Heart left ventricle (tissue), 16 donors: ENCODE measurements at regions not wholly inside any gene's neighbourhood (a gene's known extent, or its start where the extent isn't known, plus 50 kb on each side); places are given as distances from the start of the nearest gene placed in this dataset.
A peak's percentile ranks its signal among the peaks of the same experiment; 100 is the strongest.

ENCODE experiments used
- ATAC-seq, 4 donors: fragments of 200-7000 bp; cut with Tn5 transposase; one replicate each; pipeline ENCODE4 v1.9.1; 2020 to 2022; ENCODE audit warnings: moderate library complexity in 4 of 4, mild to moderate bottlenecking in 3 of 4, moderate number of reproducible peaks in 1 of 4
- DNase-seq, 5 donors: peaks; one replicate each; pipeline ENCODE4 v3.0.0-alpha.2; 2020
- H3K27ac ChIP-seq, 12 donors: fragments of 200-600 bp; sonication (generic) in 4 of 12; one replicate each; pipeline versions ENCODE4 v1.5.0 to v1.8.0; 2016 to 2022; ENCODE audit warnings: mild to moderate bottlenecking in 2 of 12
- H3K27me3 ChIP-seq, 9 donors: fragments of 200-600 bp; sonication (generic) in 2 of 9; one replicate each; pipeline versions ENCODE4 v1.5.1 to v1.8.0; 2016 to 2022; ENCODE audit warnings: mild to moderate bottlenecking in 3 of 9
- H3K36me3 ChIP-seq, 9 donors: fragments of 200-600 bp; sonication (generic) in 2 of 9; one replicate each; pipeline versions ENCODE4 v1.5.0 to v1.8.0; 2018 to 2022; ENCODE audit warnings: mild to moderate bottlenecking in 2 of 9
- H3K4me1 ChIP-seq, 12 donors: fragments of 200-600 bp; sonication (generic) in 4 of 12; one replicate each; pipeline versions ENCODE4 v1.5.0 to v1.8.0; 2016 to 2022; ENCODE audit warnings: mild to moderate bottlenecking in 3 of 12
- H3K4me3 ChIP-seq, 12 donors: fragments of 200-600 bp; sonication (generic) in 4 of 12; one replicate each; pipeline versions ENCODE4 v1.5.0 to v1.8.0; 2017 to 2022; ENCODE audit warnings: mild to moderate bottlenecking in 9 of 12, moderate library complexity in 4 of 12
- H3K9me3 ChIP-seq, 12 donors: fragments of 200-600 bp; sonication (generic) in 4 of 12; one replicate each; pipeline versions ENCODE4 v1.5.0 to v1.8.0; 2016 to 2022; ENCODE audit warnings: mild to moderate bottlenecking in 1 of 12
- CTCF ChIP-seq, 12 donors: fragments of 200-600 bp; sonication (generic) in 4 of 12; IDR thresholded peaks; one replicate each; pipeline versions ENCODE4 v1.5.0 to v1.8.0; 2018 to 2022; ENCODE audit warnings: antibody characterized with exemption in 12 of 12, mild to moderate bottlenecking in 5 of 12
- POLR2A ChIP-seq, 2 donors: fragments of 450-650 bp; IDR thresholded peaks; one replicate each; pipeline ENCODE4 v1.6.1; 2017; ENCODE audit warnings: antibody characterized with exemption in 2 of 2, mild to moderate bottlenecking in 2 of 2, moderate library complexity in 2 of 2
- WGBS, 4 donors: extraction: QIAGEN DNeasy Blood & Tissue Kit in 2 of 4; methylation state at CpG; one replicate each; pipeline versions ENCODE4 v1.1.5 to v1.1.7; 2013 to 2018; 5-methylcytosine and 5-hydroxymethylcytosine counted together
- intact Hi-C, 10 donors: fragments of 100-400 bp; cut with DNase I; formaldehyde crosslinking; loops; one replicate each; pipeline versions ENCODE4 v1.11.1 to v1.14.2; 2022
- donor health status: ischemic (EF 13 %, LVEDD 7.1; RV severe dilation, severe dysfunction).
- donor health status: healthy with polysubstance abuse.
- donor health status: DM: no; HTN: yes; CAD: no.
- donor health status: DM: no; HTN: no; CAD: no.
- donor health status: ischemic (EF 25% LVEDD 6.9; RV normal size, moderate dysfunction).
- donor health status: ischemic (EF 25% LVEDD 5.7; RV mildly dilated, moderate dysfunction).
- donor health status: healthy.
- donor health status: DM: yes; HTN: yes; CAD: no.
- donor health status: ischemic (EF 35%, LVEDD 5.7; RV mildly dilated, moderate dysfunction).
- donor health status: nonischemic (EF 11% LVEDD 7.7; RV severe dilation, severe dysfunction).
- donor health status: DM: yes; HTN: yes; CAD: no.
- donor health status: PGD.
- donor health status: ischemic (EF 29% LVEDD 5.4; RV normal size, mild dysfunction).
- donor health status: nonischemic (EF 23%, LVEDD 6.1; RV moderate dilation, normal function).

- no peak for TF ChIP-seq CTCF (IDR thresholded peaks at IDR 0.05)
- TF ChIP-seq POLR2A (IDR thresholded peaks at IDR 0.05), result no peak
- intact Hi-C loops, result no loop called here
- Histone ChIP-seq H3K9me3 (no peaks in the 10 kb centered on the region), H3K36me3 (no peaks in the 10 kb centered on the region), H3K27ac (no peak overlapping the region), H3K4me3 (no peak overlapping the region), H3K27me3 (peaks cover 0 to 5% (median 0%) of the 10 kb centered on the region in 9 donors), H3K4me1 (no peaks in the 10 kb centered on the region)
- no peak for DNase-seq
- ATAC-seq, result no peak
Measured at GRCh38 chr3:30964612-30965011, 70.2 kb upstream of the GADL1 start.

- TF ChIP-seq CTCF (IDR thresholded peaks at IDR 0.05) (no peak), POLR2A (IDR thresholded peaks at IDR 0.05) (no peak)
- DNase-seq (no peak), ATAC-seq (no peak)
- no peaks in the 10 kb centered on the region for H3K4me1 ChIP-seq
- H3K4me3 ChIP-seq, result no peak overlapping the region
- intact Hi-C loops, result no loop called here
- 47 to 96% (median 67%) methylated on average over 7 of the region's 7 CpGs for WGBS, 4 donors
- H3K36me3 ChIP-seq, result no peaks in the 10 kb centered on the region
- peaks cover 0 to 5% (median 0%) of the 10 kb centered on the region in 9 donors for H3K27me3 ChIP-seq
- H3K9me3 ChIP-seq, result no peaks in the 10 kb centered on the region
- H3K27ac ChIP-seq, result no peak overlapping the region
Measured at GRCh38 chr3:30966896-30967295, 72.4 kb upstream of the GADL1 start.

GRCh38 chr3:30970183-30970582, 75.7 kb upstream of the GADL1 start:
- no peak overlapping the region for H3K27ac ChIP-seq
- ATAC-seq (no peak), DNase-seq (no peak)
- WGBS, 4 donors, result 73 to 84% (median 75%) methylated on average over 2 of the region's 2 CpGs
- intact Hi-C loops, result no loop called here
- peaks cover 0 to 5% (median 0%) of the 10 kb centered on the region in 9 donors for H3K27me3 ChIP-seq
- no peaks in the 10 kb centered on the region for H3K36me3 ChIP-seq
- H3K4me3 ChIP-seq, result no peak overlapping the region
- TF ChIP-seq CTCF (IDR thresholded peaks at IDR 0.05) (peak in 2 of 12 donors; percentile 16 to 20), POLR2A (IDR thresholded peaks at IDR 0.05) (no peak)
- H3K4me1 ChIP-seq, result no peaks in the 10 kb centered on the region
- no peaks in the 10 kb centered on the region for H3K9me3 ChIP-seq

GRCh38 chr3:30972449-30972848, 78.0 kb upstream of the GADL1 start:
- Histone ChIP-seq H3K4me3 (no peak overlapping the region), H3K27ac (no peak overlapping the region), H3K27me3 (no peaks in the 10 kb centered on the region), H3K4me1 (no peaks in the 10 kb centered on the region), H3K36me3 (no peaks in the 10 kb centered on the region), H3K9me3 (no peaks in the 10 kb centered on the region)
- TF ChIP-seq CTCF (IDR thresholded peaks at IDR 0.05), result no peak
- TF ChIP-seq POLR2A (IDR thresholded peaks at IDR 0.05), result no peak
- 88 to 98% (median 90%) methylated on average over 1 of the region's 1 CpG for WGBS, 4 donors
- intact Hi-C loops, result no loop called here
- ATAC-seq (no peak), DNase-seq (no peak)
